IPS DF 4.7 (cell line): ENCODE measurements at regions not wholly inside any gene's neighbourhood (a gene's known extent, or its start where the extent isn't known, plus 50 kb on each side); places are given as distances from the start of the nearest gene placed in this dataset.
A peak's percentile ranks its signal among the peaks of the same experiment; 100 is the strongest.

ENCODE experiments used
- DNase-seq: peaks from one replicate; pipeline ENCODE4 v3.0.0-alpha.2; 2013; ENCODE audit warnings: low spot score; ENCODE audit errors: extremely low read depth

DNA sequence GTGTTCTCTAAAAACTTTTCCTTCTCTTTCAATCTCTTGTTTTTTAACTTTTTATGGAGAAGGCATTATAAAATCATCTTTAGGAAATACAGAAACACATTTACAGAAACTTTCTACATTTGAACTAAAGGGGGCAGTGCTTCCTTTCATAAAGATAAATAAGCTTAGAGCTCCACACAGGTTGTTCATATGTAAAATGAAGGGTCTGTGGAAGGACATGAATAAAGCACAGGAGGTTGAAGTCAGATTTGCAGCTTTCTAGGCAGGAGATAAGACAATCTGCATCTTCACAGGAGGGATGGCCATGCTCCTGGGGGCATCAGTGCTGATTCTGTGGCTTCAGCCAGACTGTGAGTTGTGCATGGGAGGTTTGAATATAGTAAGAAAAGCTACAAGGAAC is 426.0 kb downstream of the DAD1 start:
- DNase-seq: no peak

DNA sequence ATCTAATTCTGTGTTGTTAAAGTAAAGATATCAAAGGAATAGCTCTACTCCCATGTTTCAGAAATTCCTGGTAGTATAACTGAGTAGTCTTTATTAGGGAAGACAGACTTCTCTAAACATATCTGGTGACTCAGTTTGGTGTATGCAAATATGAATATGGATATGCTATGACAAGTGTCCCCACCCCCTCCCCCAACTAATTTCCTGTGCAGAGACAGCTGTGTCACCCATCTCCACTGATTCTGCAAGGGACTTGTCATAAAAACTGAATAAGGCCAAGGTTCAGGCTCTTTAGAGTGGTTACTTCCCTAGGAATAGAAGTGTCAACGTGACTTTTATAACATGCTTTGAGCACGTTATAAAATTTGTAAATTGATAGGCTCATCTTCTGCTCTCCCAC is 429.1 kb downstream of the DAD1 start:
- DNase-seq: no peak

DNA sequence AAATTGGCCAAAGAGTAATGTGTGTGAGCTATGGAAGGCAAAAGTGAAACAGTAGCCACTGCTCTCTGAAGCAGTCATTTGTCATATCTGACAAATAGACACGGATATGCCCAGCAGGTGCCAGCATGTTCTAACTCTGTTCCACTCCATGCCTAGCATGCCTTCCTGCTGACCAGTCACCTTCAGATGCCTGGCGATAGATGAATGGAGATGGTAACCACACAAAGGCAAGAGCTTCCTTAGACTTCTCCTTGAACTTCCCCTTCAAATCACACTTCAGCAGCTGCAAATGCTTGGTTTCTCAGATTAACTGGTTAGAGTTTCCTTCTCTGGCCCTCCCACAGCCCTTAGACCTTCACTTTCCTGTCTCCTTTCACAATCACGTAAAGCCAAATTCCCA is 429.9 kb downstream of the DAD1 start:
- DNase-seq: no peak

DNA sequence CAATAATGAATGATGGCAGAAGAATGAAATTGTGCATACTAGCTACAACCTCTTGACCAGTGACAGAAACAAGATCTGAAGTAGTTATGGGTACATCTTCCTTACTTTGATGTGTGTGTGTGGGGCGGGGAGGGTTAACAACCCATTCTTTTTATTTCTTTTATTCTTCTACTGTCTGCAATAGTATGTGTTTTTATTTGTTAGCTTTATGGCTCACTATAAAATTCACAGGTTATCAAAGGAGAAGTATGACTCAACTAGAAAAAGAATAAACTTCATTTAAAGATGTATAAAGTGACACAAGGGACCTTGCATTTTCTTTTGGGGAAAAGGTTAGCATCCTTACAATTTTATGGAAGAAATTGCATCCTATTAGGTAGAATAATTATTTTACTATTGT is 430.5 kb downstream of the DAD1 start:
- no peak for DNase-seq

DNA sequence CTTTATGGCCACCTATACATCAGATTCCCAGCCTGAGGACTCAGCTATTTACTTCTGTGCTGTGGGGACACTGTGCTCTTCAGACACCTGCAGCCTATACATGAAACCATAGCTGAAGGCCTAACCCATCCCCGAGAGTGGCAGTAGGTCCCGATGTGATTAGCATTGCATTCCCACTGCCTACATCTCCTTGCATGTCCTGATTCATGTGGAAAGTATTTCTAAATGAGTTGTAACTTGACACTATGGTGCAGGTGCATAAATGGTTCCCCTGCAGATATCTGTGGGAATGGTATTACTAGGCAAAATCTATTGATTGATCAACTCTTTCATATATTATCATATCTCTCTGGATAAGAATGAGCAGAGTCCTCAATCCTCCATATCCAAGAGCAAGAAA is 433.5 kb downstream of the DAD1 start:
- DNase-seq: no peak

DNA sequence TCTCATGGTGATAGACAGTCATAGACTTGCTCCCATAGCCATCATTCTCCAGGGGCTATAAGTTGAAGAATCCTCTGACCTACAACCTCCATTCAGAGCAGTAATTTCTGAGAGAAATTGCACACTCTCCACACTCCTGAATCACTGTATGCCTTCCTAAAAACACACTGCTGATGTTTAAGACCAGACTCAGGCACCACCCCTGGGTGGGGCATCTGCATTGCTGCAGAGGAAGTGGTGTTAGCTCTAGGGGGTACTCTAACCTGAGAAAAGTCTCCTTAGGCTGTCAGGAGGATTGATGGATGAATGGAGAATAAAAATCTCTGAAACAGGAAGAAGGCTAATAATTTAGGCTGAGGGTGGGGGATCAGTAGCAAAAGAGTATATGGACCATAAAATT is 436.1 kb downstream of the DAD1 start:
- DNase-seq: no peak

DNA sequence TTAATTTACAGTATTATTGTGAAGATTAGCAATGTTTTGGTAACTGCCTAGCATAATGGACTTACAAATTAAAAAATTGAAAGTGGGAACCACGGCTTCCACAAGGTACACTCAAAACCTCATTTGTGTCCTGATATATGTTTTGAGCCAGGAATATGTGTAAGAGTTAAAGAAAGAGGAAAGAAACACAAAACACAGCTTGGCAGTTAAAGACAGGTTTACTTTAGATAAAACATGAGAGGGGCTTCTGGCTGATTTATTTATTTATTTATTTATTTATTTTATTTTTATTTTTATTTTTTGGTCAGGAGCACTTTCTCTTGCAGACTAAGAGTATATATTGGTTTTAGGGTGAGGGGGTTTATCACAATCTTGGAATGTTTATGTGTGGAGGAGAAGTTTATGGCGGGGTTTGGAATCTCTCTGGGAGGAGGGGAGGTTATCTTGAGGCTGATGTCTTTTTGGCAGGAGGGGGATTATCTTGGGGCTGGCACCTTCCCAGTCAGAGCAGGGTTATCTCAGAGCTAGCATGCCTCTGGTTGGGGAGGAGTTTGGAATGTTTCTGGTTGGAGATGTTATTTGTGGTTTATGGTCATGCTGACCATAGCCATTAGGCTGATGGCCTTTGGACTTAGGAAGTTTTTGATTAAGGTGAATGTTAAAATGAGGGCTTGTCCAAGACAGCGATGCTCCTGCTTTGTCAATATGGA is 436.7 kb downstream of the DAD1 start:
- no peak for DNase-seq

DNA sequence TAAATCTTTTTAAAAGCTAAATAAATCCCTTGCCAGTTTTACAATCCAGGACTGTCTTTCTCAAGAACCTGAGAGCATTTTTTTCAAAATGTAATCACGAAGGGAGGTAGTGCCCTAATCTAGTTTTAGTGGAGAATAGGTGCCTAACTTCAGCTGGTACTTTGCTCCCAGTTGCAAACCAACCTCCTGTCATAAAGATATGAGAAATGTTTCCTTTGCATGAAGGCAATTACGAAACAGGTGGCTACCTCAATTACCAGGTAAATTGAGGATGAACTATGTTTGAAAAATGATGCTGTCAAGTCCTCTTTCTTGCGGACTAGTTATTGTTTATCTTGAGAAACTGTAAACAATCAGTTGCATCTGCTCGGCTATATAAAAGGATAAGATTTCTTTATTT is 437.9 kb downstream of the DAD1 start:
- DNase-seq: no peak

DNA sequence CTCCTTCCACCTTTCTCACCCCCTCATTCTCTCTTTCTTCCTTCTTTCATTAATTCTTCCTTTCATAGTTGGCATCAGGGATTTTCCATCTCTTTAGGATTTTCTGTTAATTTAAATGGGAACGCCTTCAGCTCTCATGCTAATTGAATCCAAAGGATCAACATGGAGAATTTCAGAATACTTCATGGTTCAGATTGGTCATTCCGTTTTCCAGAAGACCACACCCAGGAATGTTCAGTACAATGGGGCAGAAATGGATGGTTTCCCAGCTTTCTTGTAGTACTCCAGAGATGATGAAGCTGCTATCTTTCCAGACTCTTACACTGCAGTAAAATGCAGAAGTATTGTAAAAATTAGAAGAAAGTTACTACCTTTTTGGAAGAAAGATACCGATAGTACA is 440.0 kb downstream of the DAD1 start:
- DNase-seq: no peak

DNA sequence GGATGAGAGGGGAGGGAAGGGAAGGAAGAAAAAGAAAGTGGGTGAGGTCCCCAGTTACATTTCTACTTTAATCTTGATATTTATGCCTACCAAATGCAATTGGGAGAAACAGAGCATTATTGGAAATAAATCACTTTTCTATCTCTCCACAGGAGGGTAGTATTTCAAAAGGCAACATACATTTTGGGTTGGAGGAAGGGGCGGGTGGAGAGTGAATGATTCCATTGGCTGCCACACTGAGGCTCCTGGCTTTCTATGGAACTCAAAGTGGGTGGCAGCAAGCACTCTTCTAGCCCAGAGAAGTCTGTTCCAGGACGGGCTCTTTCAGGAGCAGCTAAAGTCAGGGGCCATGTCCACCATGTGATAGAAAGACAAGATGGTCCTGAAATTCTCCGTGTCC is 441.3 kb downstream of the DAD1 start:
- no peak for DNase-seq

DNA sequence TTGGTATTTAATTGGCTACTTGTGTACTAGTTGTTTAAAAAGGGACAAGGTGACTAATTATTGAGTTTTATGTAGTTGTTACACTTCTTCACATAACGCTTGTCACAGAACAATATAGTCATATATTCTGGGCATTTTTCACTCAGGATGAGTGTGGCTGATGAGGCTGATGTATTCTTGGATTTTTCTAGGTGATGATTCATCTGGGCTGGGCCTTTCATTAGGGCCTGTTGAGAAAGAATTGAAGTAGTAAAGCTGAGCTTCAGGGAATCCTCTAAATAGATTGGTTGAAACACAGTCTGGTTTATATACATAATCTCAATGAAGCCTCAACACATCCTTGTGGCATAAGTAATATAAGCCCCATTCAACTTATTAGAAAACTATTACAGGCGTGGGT is 445.7 kb downstream of the DAD1 start:
- no peak for DNase-seq

DNA sequence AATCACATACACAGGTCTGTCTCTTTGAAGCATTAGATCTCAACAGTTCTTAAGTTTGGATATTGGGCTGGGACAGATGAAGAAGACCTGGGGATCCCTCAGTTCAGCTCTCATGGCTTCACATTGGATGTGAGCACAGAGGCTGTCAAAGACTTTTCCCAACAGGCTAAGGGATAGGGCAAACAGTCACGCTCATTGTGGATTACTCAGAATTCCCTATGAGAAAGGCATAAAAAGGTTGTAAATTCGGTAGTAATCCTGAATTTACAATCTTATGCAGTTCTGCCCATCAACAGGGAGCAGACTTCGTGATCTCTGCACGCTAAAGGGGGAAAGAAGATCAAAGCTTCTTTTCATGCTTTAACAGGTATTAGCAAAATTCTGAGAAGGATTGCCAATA is 448.4 kb downstream of the DAD1 start:
- DNase-seq: no peak

DNA sequence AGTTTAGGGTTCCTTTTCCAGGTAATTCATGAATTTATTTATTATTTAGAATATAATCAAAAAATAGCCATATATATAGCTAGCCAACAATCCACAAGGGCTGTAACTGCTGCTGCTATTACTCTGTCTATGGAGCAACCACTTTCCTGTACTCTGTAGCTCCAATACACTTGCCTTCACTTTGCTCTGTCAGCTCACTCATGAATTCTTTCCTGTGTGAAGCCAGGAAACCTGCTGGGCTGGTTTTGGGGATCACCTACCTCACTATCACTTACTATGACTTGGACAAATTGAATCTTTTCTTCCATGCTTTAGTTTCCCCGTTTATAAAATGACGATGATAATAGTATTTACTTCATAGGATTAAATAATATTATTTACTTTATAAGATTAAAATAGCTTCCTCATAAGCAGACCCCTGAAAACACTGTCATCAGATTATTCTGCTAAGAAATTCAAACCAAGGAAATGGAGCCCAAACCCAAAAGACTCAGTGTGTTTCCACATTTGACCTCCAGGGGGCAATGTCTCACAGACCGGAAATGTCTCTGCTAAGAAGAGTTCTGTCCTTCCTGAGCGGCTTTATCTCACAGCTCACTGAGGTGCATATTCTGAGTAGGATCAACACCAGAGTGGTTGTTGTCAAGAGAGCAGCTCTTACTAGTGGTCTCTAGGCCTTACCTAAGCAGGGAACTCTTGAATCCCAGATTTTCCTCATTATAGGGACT is 457.1 kb downstream of the DAD1 start:
- DNase-seq: peak; percentile 51

DNA sequence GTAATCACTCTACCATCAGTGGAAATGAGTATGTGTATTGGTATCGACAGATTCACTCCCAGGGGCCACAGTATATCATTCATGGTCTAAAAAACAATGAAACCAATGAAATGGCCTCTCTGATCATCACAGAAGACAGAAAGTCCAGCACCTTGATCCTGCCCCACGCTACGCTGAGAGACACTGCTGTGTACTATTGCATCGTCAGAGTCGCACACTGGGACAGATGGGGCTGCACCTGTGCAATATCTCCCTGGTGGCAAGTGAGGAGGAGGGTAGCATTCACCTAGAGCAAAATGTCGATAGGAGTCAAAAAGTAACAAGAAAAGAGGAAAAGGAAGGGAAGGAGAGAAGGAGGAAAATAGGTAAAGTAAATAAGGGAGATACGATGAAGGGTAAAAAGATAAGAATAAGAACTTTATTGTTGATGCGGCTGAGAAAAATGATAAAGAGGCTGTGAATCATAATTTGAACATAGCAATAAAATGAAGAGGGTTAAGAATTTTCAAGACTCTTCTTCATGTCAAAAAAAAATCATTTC is 450.5 kb upstream of the OR4E1 start:
- no peak for DNase-seq

DNA sequence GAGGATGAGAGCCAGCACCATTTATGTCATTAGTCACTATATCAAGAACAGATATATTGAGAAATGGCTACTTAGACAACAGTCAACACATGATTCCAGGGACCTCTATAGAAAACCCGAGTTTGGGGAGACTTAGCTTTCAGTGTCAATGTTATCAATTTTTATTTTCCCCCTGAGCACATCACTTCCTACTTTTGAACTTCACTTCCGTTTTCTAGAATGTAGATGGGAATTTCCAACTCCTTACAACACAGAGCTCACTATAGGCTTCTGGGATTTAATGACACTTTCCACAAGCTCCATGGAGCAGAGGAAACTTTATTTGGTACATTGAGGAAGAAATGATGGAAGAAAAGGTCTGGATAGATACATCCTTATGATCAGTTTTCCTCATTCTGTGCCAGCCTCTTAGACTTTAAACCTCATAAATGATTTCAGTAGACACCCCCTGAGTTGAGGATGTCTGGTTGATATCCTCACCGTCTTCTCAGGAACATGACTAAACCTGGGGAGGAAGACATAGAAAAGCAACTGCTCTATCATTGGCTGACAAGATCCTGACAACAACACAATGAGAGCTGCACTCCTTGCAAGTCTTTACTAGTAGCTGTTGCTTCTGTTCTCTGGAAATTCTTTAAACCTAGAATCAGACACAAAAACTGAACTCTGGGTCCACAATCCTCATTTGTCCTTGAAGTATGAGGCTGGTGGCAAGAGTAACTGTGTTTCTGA is 449.4 kb upstream of the OR4E1 start:
- DNase-seq: no peak

DNA sequence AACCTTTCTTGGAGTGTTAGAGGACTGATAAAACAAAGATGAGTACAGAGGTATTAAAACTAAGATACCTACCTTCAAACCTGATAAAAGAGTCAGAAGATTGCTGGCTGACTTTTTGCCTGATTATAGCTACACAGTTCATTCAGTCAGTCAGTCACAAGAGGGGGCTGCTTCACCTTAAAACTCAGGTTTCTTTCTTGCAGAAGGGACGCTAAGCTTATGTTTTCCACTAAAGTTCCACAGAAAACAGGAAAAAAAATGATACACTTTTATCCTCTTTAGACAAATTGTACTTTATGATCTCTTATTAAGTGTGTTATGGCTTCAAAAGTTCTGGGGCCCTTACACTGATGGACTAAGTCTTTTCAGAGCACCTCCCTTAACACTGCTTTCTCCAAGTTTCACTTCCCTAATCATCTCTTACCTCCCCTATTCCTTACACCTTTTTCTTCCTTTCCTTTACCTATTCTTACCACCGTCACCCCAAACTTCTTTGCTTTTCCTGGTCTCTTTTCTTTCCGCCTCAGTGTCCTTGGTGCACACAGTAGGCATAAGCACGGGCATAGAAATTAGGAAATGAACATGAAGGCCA is 448.7 kb upstream of the OR4E1 start:
- no peak for DNase-seq

DNA sequence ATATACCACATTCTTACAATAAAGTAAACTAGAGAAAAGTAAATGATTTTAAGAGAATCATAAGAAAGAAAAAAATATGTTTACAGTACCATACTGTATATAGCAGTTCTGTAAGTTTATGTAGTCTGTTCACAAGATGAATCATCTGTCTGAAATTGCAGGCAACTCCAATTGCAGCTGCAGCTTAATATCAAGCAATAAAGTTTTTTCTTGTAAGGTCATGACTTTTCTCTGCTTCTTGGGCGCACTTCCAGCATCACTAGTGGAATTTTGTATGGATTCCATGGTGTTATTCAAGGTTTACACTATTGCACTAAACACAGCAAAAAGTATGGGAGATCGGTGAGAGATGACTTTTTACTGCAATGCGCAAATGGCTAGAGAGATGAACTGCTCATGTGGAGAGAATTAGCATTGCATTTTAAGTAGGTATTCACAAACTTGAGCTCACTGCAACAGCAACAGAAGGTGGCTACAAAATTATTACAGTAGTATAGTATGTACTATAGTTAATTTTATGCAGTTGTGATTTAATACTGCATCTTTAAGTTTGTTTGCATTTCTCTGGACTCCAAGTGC is 445.4 kb upstream of the OR4E1 start:
- no peak for DNase-seq

DNA sequence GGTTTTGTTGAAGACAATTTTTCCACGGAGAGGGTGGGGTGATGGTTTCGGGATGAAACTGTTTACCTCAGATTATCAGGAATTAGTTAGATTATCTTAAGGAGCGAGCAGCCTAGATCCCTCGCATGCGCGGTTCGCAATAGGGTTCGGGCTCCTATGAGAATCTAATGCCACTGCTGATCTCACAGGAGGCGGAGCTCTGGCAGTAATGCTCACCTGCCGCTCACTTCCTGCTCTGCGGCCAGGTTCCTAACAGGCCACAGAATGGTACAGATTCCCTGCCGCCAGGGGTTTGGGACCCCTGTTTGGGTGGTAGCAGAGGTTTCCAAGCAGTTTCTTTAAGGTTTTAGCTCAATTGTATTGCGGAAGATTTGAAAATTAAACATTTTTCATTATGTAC is 439.8 kb upstream of the OR4E1 start:
- no peak for DNase-seq

DNA sequence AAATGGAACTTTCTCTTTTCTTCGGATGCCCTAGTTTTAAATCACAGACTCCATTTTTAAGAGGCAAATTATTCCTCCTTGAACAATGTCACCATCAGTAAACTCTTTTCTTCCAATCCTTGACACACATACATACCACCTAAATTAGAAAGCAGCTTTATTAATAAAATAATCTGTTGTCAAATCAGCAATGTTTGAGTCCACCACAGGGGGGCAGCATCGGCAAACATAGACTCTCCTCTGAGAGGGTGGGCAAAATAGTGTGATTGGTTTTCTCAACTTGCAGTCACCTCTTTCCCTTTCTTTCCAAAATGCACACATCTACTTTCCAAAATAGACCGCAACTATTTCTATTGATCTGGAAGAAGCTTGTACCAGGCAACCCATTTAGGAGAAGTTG is 438.4 kb upstream of the OR4E1 start:
- no peak for DNase-seq

DNA sequence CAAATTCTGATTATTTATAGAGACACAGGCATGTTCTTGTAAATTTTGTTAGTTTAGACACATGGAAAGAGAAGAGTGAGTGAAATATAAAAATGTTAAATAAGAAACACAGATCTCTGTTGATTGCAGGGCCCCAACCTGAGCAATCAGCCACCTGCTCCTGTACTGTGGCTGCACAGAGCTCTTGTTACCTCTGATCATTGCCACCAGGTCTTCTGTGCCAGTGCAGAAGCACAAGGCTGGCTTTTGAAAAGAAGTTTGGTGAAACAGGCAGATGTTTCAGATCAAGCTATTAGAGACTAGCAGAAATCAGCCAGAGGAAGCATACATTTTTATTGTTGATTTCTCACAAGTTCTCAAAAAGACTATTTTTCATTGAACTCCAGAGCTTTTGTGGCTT is 434.1 kb upstream of the OR4E1 start:
- no peak for DNase-seq
